ENCODE measurements at regions not wholly inside any gene's neighbourhood (a gene's known extent, or its start where the extent isn't known, plus 50 kb on each side); places are given as distances from the start of the nearest gene placed in this dataset.

DNA sequence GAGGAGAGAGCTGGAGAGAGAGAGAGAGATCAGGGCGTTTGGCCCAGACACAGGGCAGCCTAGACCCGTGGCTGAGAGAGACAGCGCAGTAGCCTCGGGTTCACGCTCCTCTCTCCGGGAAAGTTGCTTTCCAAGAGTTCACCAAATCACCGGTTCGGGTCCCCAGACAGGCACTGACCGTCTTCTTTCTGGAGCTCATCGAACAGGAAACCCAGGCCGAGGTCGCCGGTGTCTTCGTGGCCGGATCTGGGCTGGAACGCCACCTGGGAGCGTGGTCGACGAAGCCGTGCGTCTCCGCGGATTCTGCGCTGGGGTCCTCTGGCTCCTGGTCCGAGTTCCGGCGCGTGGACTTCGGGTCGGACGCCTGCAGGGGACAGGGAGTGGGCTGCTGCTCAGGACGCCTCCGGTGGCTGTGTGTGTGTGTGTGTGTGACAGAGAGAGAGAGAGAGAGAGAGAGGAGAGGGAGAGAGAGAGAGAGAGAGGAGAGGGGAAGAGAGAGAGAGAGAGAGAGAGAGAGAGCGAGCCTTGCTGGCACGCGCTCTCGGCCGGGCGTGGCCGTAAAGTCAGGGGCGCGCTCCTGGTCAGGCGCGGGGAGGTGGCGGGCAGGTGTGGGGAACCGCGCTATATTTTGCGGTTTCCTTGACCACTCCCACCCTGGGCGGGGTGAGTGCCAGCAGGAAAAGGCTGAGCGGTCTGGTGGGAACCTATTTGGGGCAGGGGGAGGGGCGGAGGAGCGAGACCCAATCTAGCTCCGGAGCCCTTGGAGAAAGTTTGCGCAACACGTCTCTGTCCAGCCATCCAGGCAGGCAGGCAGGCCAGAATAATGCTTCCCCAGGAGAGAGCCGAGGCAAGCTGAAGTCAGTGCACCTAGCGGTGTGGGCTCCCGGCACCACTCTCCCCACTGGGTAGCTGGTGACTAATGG lies 62.1 kb downstream of the RHOXF2B start:
- TF ChIP-seq, protein P1, sequence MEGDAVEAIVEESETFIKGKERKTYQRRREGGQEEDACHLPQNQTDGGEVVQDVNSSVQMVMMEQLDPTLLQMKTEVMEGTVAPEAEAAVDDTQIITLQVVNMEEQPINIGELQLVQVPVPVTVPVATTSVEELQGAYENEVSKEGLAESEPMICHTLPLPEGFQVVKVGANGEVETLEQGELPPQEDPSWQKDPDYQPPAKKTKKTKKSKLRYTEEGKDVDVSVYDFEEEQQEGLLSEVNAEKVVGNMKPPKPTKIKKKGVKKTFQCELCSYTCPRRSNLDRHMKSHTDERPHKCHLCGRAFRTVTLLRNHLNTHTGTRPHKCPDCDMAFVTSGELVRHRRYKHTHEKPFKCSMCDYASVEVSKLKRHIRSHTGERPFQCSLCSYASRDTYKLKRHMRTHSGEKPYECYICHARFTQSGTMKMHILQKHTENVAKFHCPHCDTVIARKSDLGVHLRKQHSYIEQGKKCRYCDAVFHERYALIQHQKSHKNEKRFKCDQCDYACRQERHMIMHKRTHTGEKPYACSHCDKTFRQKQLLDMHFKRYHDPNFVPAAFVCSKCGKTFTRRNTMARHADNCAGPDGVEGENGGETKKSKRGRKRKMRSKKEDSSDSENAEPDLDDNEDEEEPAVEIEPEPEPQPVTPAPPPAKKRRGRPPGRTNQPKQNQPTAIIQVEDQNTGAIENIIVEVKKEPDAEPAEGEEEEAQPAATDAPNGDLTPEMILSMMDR (optimal IDR thresholded peaks at IDR 0.05 in 1 of 3, IDR thresholded peaks at IDR 0.05 in 1 of 3, conservative IDR thresholded peaks at IDR 0.05 in 1 of 3; ENCODE audit: extremely low read depth in 1 of 3, insufficient read depth in 2 of 3, low read length in 3 of 3): no peak
- TF ChIP-seq EZH2 (IDR thresholded peaks at IDR 0.05; ENCODE audit: low read length): no peak
- no peak for FAIRE-seq
- H3K4me2 ChIP-seq (ENCODE audit: control insufficient read depth, extremely low read depth, insufficient read depth, low read depth, low read length): peak overlapping the region; percentile 37

DNA sequence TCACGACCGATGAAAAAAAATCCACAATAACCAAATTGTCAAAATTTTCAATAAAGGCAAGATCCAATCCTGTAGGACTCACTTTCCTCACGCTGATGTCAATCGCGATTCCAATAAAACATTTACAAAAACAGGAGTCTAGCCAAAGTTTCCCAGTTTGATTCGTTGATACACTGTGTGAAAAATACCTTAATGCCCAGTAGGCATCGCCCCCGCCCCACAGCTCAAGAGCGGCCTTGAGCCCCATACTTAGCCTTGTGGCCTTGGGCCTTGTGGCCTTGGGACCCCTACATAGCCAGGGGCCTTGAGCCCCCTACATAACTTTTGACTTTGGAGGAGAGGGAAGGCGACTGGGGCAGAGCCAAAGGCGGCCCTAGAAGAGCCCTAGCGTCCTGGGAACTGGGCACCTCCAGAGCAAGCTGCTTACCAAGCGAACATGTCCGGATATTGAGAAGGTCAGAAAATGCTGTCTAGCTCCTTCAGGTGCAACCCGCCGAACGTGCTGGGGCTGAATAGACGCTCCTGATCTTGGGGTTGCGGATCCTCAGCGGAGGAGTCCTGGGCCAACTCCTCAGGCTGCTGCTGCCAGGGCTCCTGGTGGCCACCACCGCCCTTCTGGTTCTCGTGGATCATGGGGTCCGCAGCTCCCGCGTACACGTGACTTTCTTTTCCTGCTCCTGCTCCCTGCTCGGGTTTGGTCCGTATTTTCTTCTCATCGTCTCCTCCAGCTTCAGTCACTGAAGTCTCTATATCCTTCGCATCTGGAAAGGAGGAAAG lies 62.9 kb downstream of the RHOXF2B start:
- Histone ChIP-seq H3K27ac (ENCODE audit: control insufficient read depth, insufficient read depth, low read length) (no peak overlapping the region), H3K9me3 (ENCODE audit: control insufficient read depth, low read depth, low read length) (no peaks in the 10 kb centered on the region), H2AFZ (ENCODE audit: control insufficient read depth, low read length) (no peak overlapping the region), H4K20me1 (ENCODE audit: control insufficient read depth, extremely low read depth, insufficient read depth, low read length) (no peaks in the 10 kb centered on the region), H3K9me1 (ENCODE audit: control insufficient read depth, extremely low read depth, insufficient read depth, low read length) (no peaks in the 10 kb centered on the region), H3K4me3 (ENCODE audit: control insufficient read depth in 2 of 3, extremely low read depth in 1 of 3, insufficient read depth in 2 of 3, low read depth in 1 of 3, low read length in 3 of 3) (no peak overlapping the region), H3K9ac (ENCODE audit: control insufficient read depth, extremely low read depth, insufficient read depth, low read length) (no peak overlapping the region), H3K27me3 (ENCODE audit: control insufficient read depth, extremely low read depth, insufficient read depth, low read length) (peaks cover 21% of the 10 kb centered on the region), H3K79me2 (ENCODE audit: control insufficient read depth, insufficient read depth, low read length) (no peaks in the 10 kb centered on the region), H3K4me1 (ENCODE audit: control insufficient read depth, extremely low read depth, insufficient read depth, low read length) (no peaks in the 10 kb centered on the region), H3K4me2 (ENCODE audit: control insufficient read depth, extremely low read depth, insufficient read depth, low read depth, low read length) (peak overlapping the region; percentile 16), H3K36me3 (ENCODE audit: control insufficient read depth in 2 of 2, extremely low read depth in 1 of 2, insufficient read depth in 2 of 2, low read length in 2 of 2) (no peaks in the 10 kb centered on the region)
- no peak for TF ChIP-seq EZH2 (IDR thresholded peaks at IDR 0.05; ENCODE audit: low read length)
- TF ChIP-seq, protein P1 (optimal IDR thresholded peaks at IDR 0.05 in 1 of 3, IDR thresholded peaks at IDR 0.05 in 1 of 3, conservative IDR thresholded peaks at IDR 0.05 in 1 of 3; ENCODE audit: extremely low read depth in 1 of 3, insufficient read depth in 2 of 3, low read length in 3 of 3): no peak
- no peak for DNase-seq (ENCODE audit: low read depth, low spot score)
- dilution Hi-C loops (cut with MboI; ENCODE audit: extremely low pct_ligation_motif_present, low sequenced_read_pairs): no loop called here
- FAIRE-seq: no peak

More for the DNA sequence above, 62.1 kb downstream of the RHOXF2B start:
- Histone ChIP-seq H3K27me3 (ENCODE audit: control insufficient read depth, extremely low read depth, insufficient read depth, low read length) (peaks cover 21% of the 10 kb centered on the region), H3K9me1 (ENCODE audit: control insufficient read depth, extremely low read depth, insufficient read depth, low read length) (no peaks in the 10 kb centered on the region), H3K79me2 (ENCODE audit: control insufficient read depth, insufficient read depth, low read length) (no peaks in the 10 kb centered on the region), H4K20me1 (ENCODE audit: control insufficient read depth, extremely low read depth, insufficient read depth, low read length) (no peaks in the 10 kb centered on the region), H3K36me3 (ENCODE audit: control insufficient read depth in 2 of 2, extremely low read depth in 1 of 2, insufficient read depth in 2 of 2, low read length in 2 of 2) (no peaks in the 10 kb centered on the region), H2AFZ (ENCODE audit: control insufficient read depth, low read length) (no peak overlapping the region), H3K9me3 (ENCODE audit: control insufficient read depth, low read depth, low read length) (no peaks in the 10 kb centered on the region), H3K27ac (ENCODE audit: control insufficient read depth, insufficient read depth, low read length) (no peak overlapping the region), H3K4me1 (ENCODE audit: control insufficient read depth, extremely low read depth, insufficient read depth, low read length) (no peaks in the 10 kb centered on the region), H3K9ac (ENCODE audit: control insufficient read depth, extremely low read depth, insufficient read depth, low read length) (no peak overlapping the region), H3K4me3 (ENCODE audit: control insufficient read depth in 2 of 3, extremely low read depth in 1 of 3, insufficient read depth in 2 of 3, low read depth in 1 of 3, low read length in 3 of 3) (no peak overlapping the region)
- no peak for DNase-seq (ENCODE audit: low read depth, low spot score)
- dilution Hi-C loops (cut with MboI; ENCODE audit: extremely low pct_ligation_motif_present, low sequenced_read_pairs): no loop called here
